ENCODE measurements at regions not wholly inside any gene's neighbourhood (a gene's known extent, or its start where the extent isn't known, plus 50 kb on each side); places are given as distances from the start of the nearest gene placed in this dataset.

DNA sequence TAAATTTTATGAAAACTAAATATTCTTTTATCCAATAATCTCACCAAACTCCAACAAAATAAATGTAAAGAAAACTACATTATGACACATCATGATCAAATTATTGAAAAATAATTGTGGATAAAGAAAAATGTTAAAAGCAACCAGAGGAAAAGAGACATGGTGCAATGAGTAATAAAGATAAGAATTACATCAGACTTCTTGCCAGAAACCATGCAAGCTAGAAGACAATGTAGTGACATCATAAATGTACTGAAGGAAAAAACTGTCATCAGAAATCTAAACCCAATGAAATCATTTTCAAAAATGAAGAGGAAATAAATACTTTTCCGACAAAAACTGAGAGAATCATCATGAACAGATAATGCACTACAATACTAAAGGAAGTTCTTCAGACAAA, 135.9 kb upstream of the EOLA2 start:
- no peak for TF ChIP-seq POLR2A (IDR thresholded peaks at IDR 0.05; ENCODE audit: low read length)
- TF ChIP-seq GATA1 (IDR thresholded peaks at IDR 0.05; ENCODE audit: low read depth, low read length): no peak

All from erythroblast (primary cell).